MM.1S (cell line): ENCODE measurements at regions not wholly inside any gene's neighbourhood (a gene's known extent, or its start where the extent isn't known, plus 50 kb on each side); places are given as distances from the start of the nearest gene placed in this dataset.
"Not testable (repeated sequence)": the region's sequence is repeated elsewhere in the genome, so short reads cannot be mapped to it uniquely, and the experiment has no call there.

Source experiments
- EZH2 ChIP-seq: fragments of 300-600 bp; sonication (generic); optimal IDR thresholded peaks from 2 replicates; pipeline ENCODE3; 2017; ENCODE audit warnings: low read depth, mild to moderate bottlenecking, antibody characterized with exemption, low read length, mixed read lengths
- TF ChIP-seq, protein P1 (sequence below): fragments of 300-600 bp; sonication (generic); IDR thresholded peaks from 2 replicates; pipeline ENCODE4 v1.5.1; 2016; ENCODE audit warnings: antibody characterized with exemption, low read length, mixed read lengths

DNA sequence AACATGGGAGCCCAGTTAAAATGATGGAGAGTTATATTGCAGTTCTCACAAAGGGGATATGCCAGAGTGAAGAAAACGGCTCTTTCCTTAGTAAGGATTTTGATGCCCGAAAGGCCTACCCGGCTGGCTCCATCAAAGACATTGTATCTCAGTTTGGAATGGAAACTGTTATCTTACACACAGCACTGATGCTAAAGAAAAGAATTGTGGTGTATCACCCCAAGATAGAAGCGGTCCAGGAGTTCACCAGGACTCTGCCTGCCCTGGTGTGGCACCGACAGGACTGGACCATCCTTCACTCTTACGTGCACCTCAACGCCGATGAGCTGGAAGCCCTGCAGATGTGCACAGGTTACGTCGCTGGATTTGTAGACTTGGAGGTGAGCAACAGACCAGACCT is 93.7 kb downstream of the RBMX2 start:
- TF ChIP-seq, protein P1, sequence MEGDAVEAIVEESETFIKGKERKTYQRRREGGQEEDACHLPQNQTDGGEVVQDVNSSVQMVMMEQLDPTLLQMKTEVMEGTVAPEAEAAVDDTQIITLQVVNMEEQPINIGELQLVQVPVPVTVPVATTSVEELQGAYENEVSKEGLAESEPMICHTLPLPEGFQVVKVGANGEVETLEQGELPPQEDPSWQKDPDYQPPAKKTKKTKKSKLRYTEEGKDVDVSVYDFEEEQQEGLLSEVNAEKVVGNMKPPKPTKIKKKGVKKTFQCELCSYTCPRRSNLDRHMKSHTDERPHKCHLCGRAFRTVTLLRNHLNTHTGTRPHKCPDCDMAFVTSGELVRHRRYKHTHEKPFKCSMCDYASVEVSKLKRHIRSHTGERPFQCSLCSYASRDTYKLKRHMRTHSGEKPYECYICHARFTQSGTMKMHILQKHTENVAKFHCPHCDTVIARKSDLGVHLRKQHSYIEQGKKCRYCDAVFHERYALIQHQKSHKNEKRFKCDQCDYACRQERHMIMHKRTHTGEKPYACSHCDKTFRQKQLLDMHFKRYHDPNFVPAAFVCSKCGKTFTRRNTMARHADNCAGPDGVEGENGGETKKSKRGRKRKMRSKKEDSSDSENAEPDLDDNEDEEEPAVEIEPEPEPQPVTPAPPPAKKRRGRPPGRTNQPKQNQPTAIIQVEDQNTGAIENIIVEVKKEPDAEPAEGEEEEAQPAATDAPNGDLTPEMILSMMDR = not testable (repeated sequence)
- not testable (repeated sequence) for TF ChIP-seq EZH2
